ENCODE measurements at regions not wholly inside any gene's neighbourhood (a gene's known extent, or its start where the extent isn't known, plus 50 kb on each side); places are given as distances from the start of the nearest gene placed in this dataset.

- Histone ChIP-seq H3K4me3 (no peak overlapping the region), H4K20me1 (no peaks in the 10 kb centered on the region), H3K27me3 (no peaks in the 10 kb centered on the region), H3K27ac (no peak overlapping the region), H3K4me1 (peaks cover 0 to 6% (median 0%) of the 10 kb centered on the region in 10 experiments; a peak in 2 of 20 replicates), H3K4me2 (no peak overlapping the region), H3K36me3 (no peaks in the 10 kb centered on the region), H3K9ac (no peak overlapping the region), H3K9me3 (replicated peaks in 1 of 11) (no peaks in the 10 kb centered on the region)
- no peak for TF ChIP-seq Cebpa-rat (IDR thresholded peaks at IDR 0.05)
Measured at GRCh38 chr7:52254396-52255010, 780.9 kb upstream of the POM121L12 start.

GRCh38 chr7:52253953-52254352 lies 781.5 kb upstream of the POM121L12 start:
- Histone ChIP-seq H3K9ac (no peak overlapping the region), H4K20me1 (no peaks in the 10 kb centered on the region), H3K36me3 (no peaks in the 10 kb centered on the region), H3K4me3 (no peak overlapping the region), H3K4me1 (peaks cover 0 to 6% (median 0%) of the 10 kb centered on the region in 10 experiments; a peak in 2 of 20 replicates), H3K27me3 (no peaks in the 10 kb centered on the region), H3K27ac (no peak overlapping the region), H3K9me3 (replicated peaks in 1 of 11) (no peaks in the 10 kb centered on the region), H3K4me2 (no peak overlapping the region)
- TF ChIP-seq Cebpa-rat (IDR thresholded peaks at IDR 0.05), result no peak

DNA sequence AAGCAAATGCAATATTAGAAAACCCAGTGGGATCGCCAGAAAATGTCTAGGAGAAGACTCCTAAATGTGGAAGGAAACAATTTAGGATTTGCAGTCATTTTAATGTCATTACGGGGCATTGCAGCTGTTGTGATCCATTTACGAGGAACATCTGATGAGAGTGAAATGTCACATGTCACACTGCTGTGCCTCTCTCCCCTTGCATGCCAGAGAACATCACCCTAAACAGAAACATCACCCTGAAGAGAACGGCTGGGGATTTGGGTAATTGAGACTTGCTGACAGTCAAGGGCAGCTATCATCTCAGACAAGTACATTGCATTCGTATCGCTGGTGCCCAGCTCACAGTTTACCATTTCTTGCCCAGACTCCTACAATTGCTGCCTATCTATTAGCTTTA lies 785.7 kb upstream of the POM121L12 start:
- no peak for TF ChIP-seq Cebpa-rat (IDR thresholded peaks at IDR 0.05)
- H3K9ac ChIP-seq, result no peak overlapping the region
- H3K4me3 ChIP-seq, result no peak overlapping the region
- no peaks in the 10 kb centered on the region for H3K36me3 ChIP-seq
- no peak overlapping the region for H3K4me2 ChIP-seq
- H3K4me1 ChIP-seq, result no peaks in the 10 kb centered on the region; a peak in 1 of 20 replicates
- H3K27ac ChIP-seq, result no peak overlapping the region
- H4K20me1 ChIP-seq, result no peaks in the 10 kb centered on the region
- peaks cover 0 to 2% (median 0%) of the 10 kb centered on the region in 11 experiments; a peak in 2 of 22 replicates for H3K9me3 ChIP-seq (replicated peaks in 1 of 11)
- H3K27me3 ChIP-seq, result no peaks in the 10 kb centered on the region

- H3K9me3 ChIP-seq (replicated peaks in 1 of 11), result peaks cover 0 to 13% (median 6%) of the 10 kb centered on the region in 11 experiments; a peak in 8 of 22 replicates
- no peak for TF ChIP-seq Cebpa-rat (IDR thresholded peaks at IDR 0.05)
- no peaks in the 10 kb centered on the region for H3K27me3 ChIP-seq
- H3K27ac ChIP-seq, result no peak overlapping the region
- H3K36me3 ChIP-seq, result no peaks in the 10 kb centered on the region
- no peak overlapping the region for H3K9ac ChIP-seq
- no peak overlapping the region for H3K4me3 ChIP-seq
- no peak overlapping the region for H3K4me2 ChIP-seq
- H3K4me1 ChIP-seq, result no peaks in the 10 kb centered on the region
- H4K20me1 ChIP-seq, result no peaks in the 10 kb centered on the region
Measured at GRCh38 chr7:52247518-52247917, 787.9 kb upstream of the POM121L12 start.

GRCh38 chr7:52243685-52244084 lies 791.7 kb upstream of the POM121L12 start:
- no peak overlapping the region for H3K4me3 ChIP-seq
- H3K36me3 ChIP-seq, result no peaks in the 10 kb centered on the region
- H3K27me3 ChIP-seq, result no peaks in the 10 kb centered on the region
- no peak overlapping the region for H3K9ac ChIP-seq
- H3K27ac ChIP-seq, result no peak overlapping the region
- no peak overlapping the region for H3K4me2 ChIP-seq
- no peak for TF ChIP-seq Cebpa-rat (IDR thresholded peaks at IDR 0.05)
- peaks cover 0 to 13% (median 6%) of the 10 kb centered on the region in 11 experiments; a peak in 8 of 22 replicates for H3K9me3 ChIP-seq (replicated peaks in 1 of 11)
- no peaks in the 10 kb centered on the region for H4K20me1 ChIP-seq
- no peaks in the 10 kb centered on the region for H3K4me1 ChIP-seq

DNA sequence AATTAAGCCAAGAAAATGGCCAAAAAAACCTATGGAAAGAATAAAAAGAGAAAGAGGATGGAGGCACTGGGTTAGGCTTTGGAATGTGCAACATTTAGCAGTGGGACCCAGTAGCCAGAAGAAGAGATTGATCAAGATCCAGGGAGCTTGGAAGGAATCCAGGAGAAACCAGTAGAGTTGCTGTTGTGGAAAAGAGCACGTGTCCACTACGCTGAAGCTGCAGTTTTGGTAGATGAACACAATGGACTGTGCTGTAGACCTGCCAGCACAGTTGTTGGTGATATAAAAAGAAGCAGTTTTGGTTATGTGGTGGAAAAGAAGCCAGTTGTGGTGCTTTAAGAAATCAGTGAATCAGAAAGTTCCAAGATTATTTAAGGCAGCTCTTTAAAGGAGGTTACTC lies 802.2 kb upstream of the POM121L12 start:
- no peak overlapping the region for H3K9ac ChIP-seq
- peaks cover 12 to 24% (median 18%) of the 10 kb centered on the region in 11 experiments for H3K9me3 ChIP-seq (replicated peaks in 1 of 11)
- H3K27me3 ChIP-seq, result no peaks in the 10 kb centered on the region
- H3K4me1 ChIP-seq, result no peaks in the 10 kb centered on the region
- H3K4me3 ChIP-seq, result no peak overlapping the region
- H3K36me3 ChIP-seq, result no peaks in the 10 kb centered on the region
- H4K20me1 ChIP-seq, result no peaks in the 10 kb centered on the region
- no peak overlapping the region for H3K4me2 ChIP-seq
- TF ChIP-seq Cebpa-rat (IDR thresholded peaks at IDR 0.05), result no peak
- H3K27ac ChIP-seq, result no peak overlapping the region

GRCh38 chr7:52211930-52212329 lies 823.5 kb upstream of the POM121L12 start:
- no peak overlapping the region for H3K4me2 ChIP-seq
- H3K27me3 ChIP-seq, result no peaks in the 10 kb centered on the region
- no peak for TF ChIP-seq Cebpa-rat (IDR thresholded peaks at IDR 0.05)
- no peak overlapping the region for H3K4me3 ChIP-seq
- H3K9ac ChIP-seq, result no peak overlapping the region
- no peaks in the 10 kb centered on the region for H3K36me3 ChIP-seq
- no peaks in the 10 kb centered on the region for H3K9me3 ChIP-seq (replicated peaks in 1 of 11)
- H3K27ac ChIP-seq, result no peak overlapping the region
- H3K4me1 ChIP-seq, result no peaks in the 10 kb centered on the region
- H4K20me1 ChIP-seq, result no peaks in the 10 kb centered on the region

GRCh38 chr7:52209614-52210013 lies 825.8 kb upstream of the POM121L12 start:
- no peaks in the 10 kb centered on the region for H4K20me1 ChIP-seq
- H3K27me3 ChIP-seq, result no peaks in the 10 kb centered on the region
- H3K4me3 ChIP-seq, result no peak overlapping the region
- no peaks in the 10 kb centered on the region for H3K9me3 ChIP-seq (replicated peaks in 1 of 11)
- H3K9ac ChIP-seq, result no peak overlapping the region
- no peaks in the 10 kb centered on the region for H3K4me1 ChIP-seq
- H3K4me2 ChIP-seq, result no peak overlapping the region
- H3K27ac ChIP-seq, result no peak overlapping the region
- no peaks in the 10 kb centered on the region for H3K36me3 ChIP-seq
- no peak for TF ChIP-seq Cebpa-rat (IDR thresholded peaks at IDR 0.05)

DNA sequence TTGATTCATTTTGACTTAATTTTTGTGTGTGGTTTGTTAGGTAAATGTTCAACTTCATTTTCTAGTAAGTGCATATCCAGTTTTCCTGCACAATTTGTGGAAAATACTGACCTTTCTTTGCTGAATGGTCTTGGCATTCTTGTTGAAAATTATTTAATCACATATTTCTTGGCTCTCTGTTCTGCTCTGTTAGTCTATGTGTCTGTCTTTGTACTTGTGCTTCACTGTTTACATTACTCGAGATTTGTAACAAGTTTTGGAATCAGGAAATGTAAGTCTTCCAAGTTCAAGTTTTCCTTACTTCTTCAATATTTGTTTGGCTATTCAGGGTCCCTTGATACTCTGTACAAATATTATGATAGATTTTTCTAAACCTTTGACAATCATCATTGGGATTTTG lies 838.2 kb upstream of the POM121L12 start:
- no peak overlapping the region for H3K4me3 ChIP-seq
- no peak overlapping the region for H3K9ac ChIP-seq
- H3K4me1 ChIP-seq, result no peaks in the 10 kb centered on the region
- H3K9me3 ChIP-seq (replicated peaks in 1 of 11), result no peaks in the 10 kb centered on the region
- H3K27ac ChIP-seq, result no peak overlapping the region
- no peak for TF ChIP-seq Cebpa-rat (IDR thresholded peaks at IDR 0.05)
- no peaks in the 10 kb centered on the region for H3K36me3 ChIP-seq
- H4K20me1 ChIP-seq, result no peaks in the 10 kb centered on the region
- H3K27me3 ChIP-seq, result no peaks in the 10 kb centered on the region
- no peak overlapping the region for H3K4me2 ChIP-seq

- H3K36me3 ChIP-seq, result no peaks in the 10 kb centered on the region
- H3K4me2 ChIP-seq, result no peak overlapping the region
- H3K27me3 ChIP-seq, result no peaks in the 10 kb centered on the region
- TF ChIP-seq Cebpa-rat (IDR thresholded peaks at IDR 0.05), result no peak
- no peaks in the 10 kb centered on the region for H3K9me3 ChIP-seq (replicated peaks in 1 of 11)
- H3K4me3 ChIP-seq, result no peak overlapping the region
- H4K20me1 ChIP-seq, result no peaks in the 10 kb centered on the region
- H3K9ac ChIP-seq, result no peak overlapping the region
- H3K27ac ChIP-seq, result no peak overlapping the region
- H3K4me1 ChIP-seq, result no peaks in the 10 kb centered on the region
Measured at GRCh38 chr7:52195664-52196063, 839.8 kb upstream of the POM121L12 start.

All from BLaER1 treated with 17β-estradiol and CSF1 and Interleukin-3, amounts not matched to agents 10 nM and 100 nM (cell line).